ENCODE measurements at regions not wholly inside any gene's neighbourhood (a gene's known extent, or its start where the extent isn't known, plus 50 kb on each side); places are given as distances from the start of the nearest gene placed in this dataset.

DNA sequence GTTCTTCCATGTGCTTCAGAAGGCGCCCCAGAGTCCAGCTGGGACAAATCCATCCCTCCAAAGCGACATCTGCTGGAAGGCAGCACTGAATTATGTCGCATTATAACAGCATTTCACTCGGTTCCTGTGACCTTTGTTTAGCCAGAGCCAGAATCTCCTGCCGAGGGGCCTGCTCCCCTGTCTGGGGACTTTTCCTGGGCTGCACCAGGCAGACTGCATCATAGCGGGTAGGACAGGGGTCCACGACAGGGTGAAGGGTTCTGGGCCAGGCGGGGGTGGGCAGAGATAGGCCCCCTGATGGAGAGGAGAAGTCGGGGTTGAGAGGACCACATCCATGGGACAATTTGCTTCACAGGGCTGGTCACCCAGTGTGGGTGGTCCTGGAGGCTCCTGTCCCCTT is 276.9 kb downstream of the MATN1 start:
- TF ChIP-seq, protein P1, sequence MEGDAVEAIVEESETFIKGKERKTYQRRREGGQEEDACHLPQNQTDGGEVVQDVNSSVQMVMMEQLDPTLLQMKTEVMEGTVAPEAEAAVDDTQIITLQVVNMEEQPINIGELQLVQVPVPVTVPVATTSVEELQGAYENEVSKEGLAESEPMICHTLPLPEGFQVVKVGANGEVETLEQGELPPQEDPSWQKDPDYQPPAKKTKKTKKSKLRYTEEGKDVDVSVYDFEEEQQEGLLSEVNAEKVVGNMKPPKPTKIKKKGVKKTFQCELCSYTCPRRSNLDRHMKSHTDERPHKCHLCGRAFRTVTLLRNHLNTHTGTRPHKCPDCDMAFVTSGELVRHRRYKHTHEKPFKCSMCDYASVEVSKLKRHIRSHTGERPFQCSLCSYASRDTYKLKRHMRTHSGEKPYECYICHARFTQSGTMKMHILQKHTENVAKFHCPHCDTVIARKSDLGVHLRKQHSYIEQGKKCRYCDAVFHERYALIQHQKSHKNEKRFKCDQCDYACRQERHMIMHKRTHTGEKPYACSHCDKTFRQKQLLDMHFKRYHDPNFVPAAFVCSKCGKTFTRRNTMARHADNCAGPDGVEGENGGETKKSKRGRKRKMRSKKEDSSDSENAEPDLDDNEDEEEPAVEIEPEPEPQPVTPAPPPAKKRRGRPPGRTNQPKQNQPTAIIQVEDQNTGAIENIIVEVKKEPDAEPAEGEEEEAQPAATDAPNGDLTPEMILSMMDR (IDR thresholded peaks at IDR 0.05; ENCODE audit: low read depth, low read length): no peak
- no peak for TF ChIP-seq POLR2A (IDR thresholded peaks at IDR 0.05; ENCODE audit: extremely low read depth, insufficient read length)

Data from NB4 (cell line).